Mesenchymal stem cell (in vitro differentiated cells and primary cell): ENCODE measurements at regions not wholly inside any gene's neighbourhood (a gene's known extent, or its start where the extent isn't known, plus 50 kb on each side); places are given as distances from the start of the nearest gene placed in this dataset.

Source experiments
- DNase-seq: peaks from one replicate; pipeline ENCODE4 v3.0.0-alpha.2; 2013
- H2AFZ ChIP-seq: one replicate; pipeline ENCODE4 v1.6.1; 2013; ENCODE audit warnings: low read depth, mild to moderate bottlenecking, control low read depth, inconsistent platforms, low read length, moderate library complexity
- H2AK5ac ChIP-seq: 2 replicates; pipeline ENCODE4 v1.6.1; 2013; ENCODE audit warnings: low read length, moderate library complexity, mild to moderate bottlenecking, inconsistent platforms; ENCODE audit not compliant: severe bottlenecking
- H2BK120ac ChIP-seq: one replicate; pipeline ENCODE4 v1.6.1; 2013; ENCODE audit warnings: low read depth, mild to moderate bottlenecking, inconsistent platforms, low read length, moderate library complexity
- H2BK12ac ChIP-seq, 2 experiments: one replicate each; pipeline ENCODE4 v1.6.1; 2013; ENCODE audit warnings: inconsistent platforms in 2 of 2, low read length in 2 of 2, mild to moderate bottlenecking in 2 of 2, moderate library complexity in 2 of 2, control low read depth in 1 of 2
- H2BK15ac ChIP-seq: one replicate; pipeline ENCODE4 v1.6.1; 2013; ENCODE audit warnings: mild to moderate bottlenecking, low read depth, inconsistent platforms; ENCODE audit not compliant: poor library complexity, severe bottlenecking
- H2BK5ac ChIP-seq: 2 replicates; pipeline ENCODE4 v1.6.1; 2013; ENCODE audit warnings: low read depth, mild to moderate bottlenecking, low read length, control low read depth, inconsistent platforms; ENCODE audit not compliant: poor library complexity, severe bottlenecking
- H3K14ac ChIP-seq, 2 experiments: one replicate each; pipeline ENCODE4 v1.6.1; 2013; ENCODE audit warnings: inconsistent platforms in 2 of 2, low read length in 2 of 2, control low read depth in 1 of 2, mild to moderate bottlenecking in 1 of 2, moderate library complexity in 1 of 2
- H3K18ac ChIP-seq, 2 experiments: one replicate each; pipeline ENCODE4 v1.6.1; 2013; ENCODE audit warnings: inconsistent platforms in 2 of 2, low read length in 2 of 2, control low read depth in 1 of 2, low read depth in 1 of 2, mild to moderate bottlenecking in 1 of 2
- H3K23ac ChIP-seq, 2 experiments: one replicate each; pipeline ENCODE4 v1.6.1; 2013; ENCODE audit warnings: inconsistent platforms in 2 of 2, low read length in 2 of 2, mild to moderate bottlenecking in 2 of 2, moderate library complexity in 2 of 2, control low read depth in 1 of 2
- H3K27ac ChIP-seq: 2 replicates; pipeline ENCODE4 v1.5.1; 2013; ENCODE audit warnings: mild to moderate bottlenecking, moderate library complexity, low read length, control low read depth, inconsistent platforms; ENCODE audit not compliant: poor library complexity, severe bottlenecking
- H3K27me3 ChIP-seq, 2 experiments: 2 replicates each; pipeline versions ENCODE4 v1.6.1 to v1.7.0; 2013; ENCODE audit warnings: low read length in 2 of 2, mild to moderate bottlenecking in 2 of 2, moderate library complexity in 2 of 2, control low read depth in 1 of 2, inconsistent platforms in 1 of 2; ENCODE audit not compliant: control insufficient read depth in 1 of 2, insufficient read depth in 1 of 2
- H3K36me3 ChIP-seq, 2 experiments: 2 replicates each; pipeline versions ENCODE4 v1.6.1 to v1.7.0; 2013; ENCODE audit warnings: low read length in 2 of 2, control low read depth in 1 of 2, inconsistent platforms in 1 of 2, low read depth in 1 of 2, mild to moderate bottlenecking in 1 of 2; ENCODE audit not compliant: insufficient read depth in 2 of 2, control insufficient read depth in 1 of 2
- H3K4ac ChIP-seq, 2 experiments: one replicate each; pipeline ENCODE4 v1.6.1; 2013; ENCODE audit warnings: inconsistent platforms in 2 of 2, low read length in 2 of 2, mild to moderate bottlenecking in 2 of 2, moderate library complexity in 2 of 2, control low read depth in 1 of 2, low read depth in 1 of 2
- H3K4me1 ChIP-seq: 2 replicates; pipeline ENCODE4 v1.6.1; 2013; ENCODE audit warnings: low read depth, low read length, control low read depth; ENCODE audit not compliant: control insufficient read depth, insufficient read depth
- H3K4me2 ChIP-seq: 2 replicates; pipeline ENCODE4 v1.6.1; 2013; ENCODE audit warnings: low read length, mild to moderate bottlenecking, inconsistent platforms; ENCODE audit not compliant: poor library complexity, severe bottlenecking
- H3K4me3 ChIP-seq, 2 experiments: 2 replicates each; pipeline versions ENCODE4 v1.5.1 to v1.7.0; 2013; ENCODE audit warnings: low read length in 2 of 2, mild to moderate bottlenecking in 2 of 2, control low read depth in 1 of 2, low read depth in 1 of 2; ENCODE audit not compliant: insufficient read depth in 1 of 2
- H3K79me1 ChIP-seq: replicated peaks from 2 replicates; pipeline ENCODE4 v1.6.1; 2013; ENCODE audit warnings: mild to moderate bottlenecking, control low read depth, low read length, inconsistent platforms; ENCODE audit not compliant: poor library complexity, severe bottlenecking
- H3K9ac ChIP-seq: 2 replicates; pipeline ENCODE4 v1.7.0; 2013; ENCODE audit warnings: mild to moderate bottlenecking, low read length, moderate library complexity
- H3K9me3 ChIP-seq: 2 replicates; pipeline ENCODE4 v1.7.0; 2013; ENCODE audit warnings: mild to moderate bottlenecking, low read length; ENCODE audit not compliant: control insufficient read depth
- H4K8ac ChIP-seq: one replicate; pipeline ENCODE4 v1.6.1; 2013; ENCODE audit warnings: inconsistent platforms, mild to moderate bottlenecking, low read length, moderate library complexity
- H4K91ac ChIP-seq: one replicate; pipeline ENCODE4 v1.6.1; 2013; ENCODE audit warnings: mild to moderate bottlenecking, low read length, inconsistent platforms
- WGBS: methylation state at CpG from one replicate; pipeline ENCODE4 v1.1.7; 2013; ENCODE audit warnings: mixed read lengths; 5-methylcytosine and 5-hydroxymethylcytosine counted together

GRCh38 chr5:87020099-87020934, 247.4 kb upstream of the RASA1 start:
- Histone ChIP-seq H3K9me3 (peaks cover 4% of the 10 kb centered on the region), H2AFZ (peak overlapping the region; percentile 84), H3K4me2 (no peak overlapping the region), H2BK12ac (peak overlapping the region in 1 of 2 experiments; percentile 80), H3K27ac (no peak overlapping the region), H3K79me1 (no peaks in the 10 kb centered on the region), H2BK120ac (no peak overlapping the region), H3K23ac (no peak overlapping the region), H3K18ac (peak overlapping the region; percentile 54 to 77), H3K9ac (no peak overlapping the region), H3K4me1 (peaks cover 3% of the 10 kb centered on the region), H4K8ac (peak overlapping the region; percentile 91), H2BK5ac (no peak overlapping the region), H3K4me3 (no peak overlapping the region), H2AK5ac (no peak overlapping the region), H2BK15ac (peak overlapping the region; percentile 57), H3K4ac (no peak overlapping the region), H3K27me3 (no peaks in the 10 kb centered on the region), H3K36me3 (no peaks in the 10 kb centered on the region), H3K14ac (peak overlapping the region in 1 of 2 experiments; percentile 66), H4K91ac (peak overlapping the region; percentile 85)
- 34% methylated on average over 3 of the region's 4 CpGs for WGBS
- DNase-seq: peak; percentile 32

- H2BK120ac ChIP-seq: no peak overlapping the region
- H3K23ac ChIP-seq: no peak overlapping the region
- no peak overlapping the region for H2BK12ac ChIP-seq
- H3K36me3 ChIP-seq: no peaks in the 10 kb centered on the region
- no peak overlapping the region for H4K8ac ChIP-seq
- no peak overlapping the region for H4K91ac ChIP-seq
- no peak overlapping the region for H3K27ac ChIP-seq
- H3K9me3 ChIP-seq: peaks cover 4% of the 10 kb centered on the region
- 87% methylated on average over 6 of the region's 6 CpGs for WGBS
- H2BK15ac ChIP-seq: no peak overlapping the region
- H3K79me1 ChIP-seq: no peaks in the 10 kb centered on the region
- H3K18ac ChIP-seq: no peak overlapping the region
- peaks cover 3% of the 10 kb centered on the region for H3K4me1 ChIP-seq
- no peak overlapping the region for H3K4me3 ChIP-seq
- H3K27me3 ChIP-seq: no peaks in the 10 kb centered on the region
- H2BK5ac ChIP-seq: no peak overlapping the region
- no peak overlapping the region for H3K9ac ChIP-seq
- no peak overlapping the region for H2AK5ac ChIP-seq
- H3K4me2 ChIP-seq: no peak overlapping the region
- DNase-seq: no peak
- no peak overlapping the region for H2AFZ ChIP-seq
- H3K4ac ChIP-seq: no peak overlapping the region
- H3K14ac ChIP-seq: no peak overlapping the region
These were observed 245.3 kb upstream of the RASA1 start for GRCh38 chr5:87022415-87022814.

- no peaks in the 10 kb centered on the region for H3K4me1 ChIP-seq
- no peak overlapping the region for H3K27ac ChIP-seq
- no peak overlapping the region for H4K8ac ChIP-seq
- no peak overlapping the region for H3K4me2 ChIP-seq
- H3K36me3 ChIP-seq: no peaks in the 10 kb centered on the region
- H3K27me3 ChIP-seq: peaks cover 0 to 5% of the 10 kb centered on the region in 2 experiments
- no peak overlapping the region for H2AK5ac ChIP-seq
- no peak for DNase-seq
- H2AFZ ChIP-seq: no peak overlapping the region
- no peak overlapping the region for H2BK5ac ChIP-seq
- no peak overlapping the region for H3K9ac ChIP-seq
- 85% methylated on average over 1 of the region's 1 CpG for WGBS
- no peak overlapping the region for H3K23ac ChIP-seq
- peaks cover 4% of the 10 kb centered on the region for H3K9me3 ChIP-seq
- no peak overlapping the region for H3K18ac ChIP-seq
- H3K4me3 ChIP-seq: no peak overlapping the region
- H3K4ac ChIP-seq: no peak overlapping the region
- H2BK12ac ChIP-seq: no peak overlapping the region
- no peak overlapping the region for H3K14ac ChIP-seq
- no peak overlapping the region for H2BK120ac ChIP-seq
- H3K79me1 ChIP-seq: no peaks in the 10 kb centered on the region
- H2BK15ac ChIP-seq: no peak overlapping the region
- no peak overlapping the region for H4K91ac ChIP-seq
These were observed 240.1 kb upstream of the RASA1 start for GRCh38 chr5:87027570-87027969.

- H3K18ac ChIP-seq: no peak overlapping the region
- no peak overlapping the region for H4K8ac ChIP-seq
- DNase-seq: peak; percentile 9
- WGBS: 68% methylated on average over 7 of the region's 7 CpGs
- no peaks in the 10 kb centered on the region for H3K4me1 ChIP-seq
- no peak overlapping the region for H2BK5ac ChIP-seq
- H3K27ac ChIP-seq: no peak overlapping the region
- H3K9ac ChIP-seq: no peak overlapping the region
- H2BK12ac ChIP-seq: no peak overlapping the region
- no peak overlapping the region for H2AFZ ChIP-seq
- no peaks in the 10 kb centered on the region for H3K79me1 ChIP-seq
- H2BK120ac ChIP-seq: no peak overlapping the region
- no peak overlapping the region for H3K14ac ChIP-seq
- peaks cover 0 to 5% of the 10 kb centered on the region in 2 experiments for H3K27me3 ChIP-seq
- H4K91ac ChIP-seq: no peak overlapping the region
- H3K36me3 ChIP-seq: no peaks in the 10 kb centered on the region
- no peak overlapping the region for H2AK5ac ChIP-seq
- H2BK15ac ChIP-seq: no peak overlapping the region
- H3K9me3 ChIP-seq: no peaks in the 10 kb centered on the region
- no peak overlapping the region for H3K4me3 ChIP-seq
- H3K4me2 ChIP-seq: no peak overlapping the region
- H3K23ac ChIP-seq: no peak overlapping the region
- H3K4ac ChIP-seq: no peak overlapping the region
These were observed 237.7 kb upstream of the RASA1 start for GRCh38 chr5:87029951-87030350.
